ENCODE measurements at regions not wholly inside any gene's neighbourhood (a gene's known extent, or its start where the extent isn't known, plus 50 kb on each side); places are given as distances from the start of the nearest gene placed in this dataset.

GRCh38 chr5:168118042-168118668, 173.3 kb upstream of the WWC1 start:
- no peak for TF ChIP-seq POLR2A (IDR thresholded peaks at IDR 0.05; ENCODE audit: low read length)
- TF ChIP-seq GATA1 (IDR thresholded peaks at IDR 0.05; ENCODE audit: low read depth, low read length), result no peak
